Neural cell (in vitro differentiated cells): ENCODE measurements at regions not wholly inside any gene's neighbourhood (a gene's known extent, or its start where the extent isn't known, plus 50 kb on each side); places are given as distances from the start of the nearest gene placed in this dataset.

Experiments
- EP300 ChIP-seq: fragments of 450-650 bp; conservative IDR thresholded peaks from 2 replicates; pipeline ENCODE4 v1.6.1; 2014; ENCODE audit warnings: antibody characterized with exemption, mild to moderate bottlenecking, moderate library complexity; ENCODE audit not compliant: poor library complexity, severe bottlenecking
- EZH2 ChIP-seq: fragments of 200-600, 300-800 bp; shearing (Covaris generic), sonication (generic); IDR thresholded peaks from 2 replicates; pipeline ENCODE4 v1.6.1; 2014; ENCODE audit warnings: antibody characterized with exemption, low read length, borderline replicate concordance, mild to moderate bottlenecking; ENCODE audit not compliant: insufficient read depth, poor library complexity, severe bottlenecking
- MXI1 ChIP-seq: fragments of 450-650 bp; conservative IDR thresholded peaks from 2 replicates; pipeline ENCODE4 v1.6.1; 2014; ENCODE audit warnings: antibody characterized with exemption, mild to moderate bottlenecking; ENCODE audit not compliant: poor library complexity, severe bottlenecking
- POLR2AphosphoS5 ChIP-seq: IDR thresholded peaks from 2 replicates; pipeline ENCODE4 v1.6.1; 2012
- RAD21 ChIP-seq: fragments of 450-650 bp; conservative IDR thresholded peaks from 2 replicates; pipeline ENCODE4 v1.6.1; 2014; ENCODE audit warnings: antibody characterized with exemption, mild to moderate bottlenecking, moderate library complexity
- SMC3 ChIP-seq: fragments of 450-650 bp; conservative IDR thresholded peaks from 2 replicates; pipeline ENCODE4 v1.6.1; 2014; ENCODE audit warnings: antibody characterized with exemption, mild to moderate bottlenecking, moderate library complexity; ENCODE audit not compliant: poor library complexity
- TAF1 ChIP-seq: IDR thresholded peaks from 2 replicates; pipeline ENCODE4 v1.6.1; 2012; ENCODE audit warnings: low read depth
- TF ChIP-seq, protein P1 (sequence below): fragments of 450-650 bp; IDR thresholded peaks from 2 replicates; pipeline ENCODE4 v1.5.1; 2014; ENCODE audit warnings: antibody characterized with exemption, mild to moderate bottlenecking, moderate library complexity; ENCODE audit not compliant: poor library complexity, severe bottlenecking
- TF ChIP-seq, protein P2 (sequence below): IDR thresholded peaks from 2 replicates; pipeline ENCODE4 v1.6.1; 2012; ENCODE audit warnings: borderline replicate concordance

DNA sequence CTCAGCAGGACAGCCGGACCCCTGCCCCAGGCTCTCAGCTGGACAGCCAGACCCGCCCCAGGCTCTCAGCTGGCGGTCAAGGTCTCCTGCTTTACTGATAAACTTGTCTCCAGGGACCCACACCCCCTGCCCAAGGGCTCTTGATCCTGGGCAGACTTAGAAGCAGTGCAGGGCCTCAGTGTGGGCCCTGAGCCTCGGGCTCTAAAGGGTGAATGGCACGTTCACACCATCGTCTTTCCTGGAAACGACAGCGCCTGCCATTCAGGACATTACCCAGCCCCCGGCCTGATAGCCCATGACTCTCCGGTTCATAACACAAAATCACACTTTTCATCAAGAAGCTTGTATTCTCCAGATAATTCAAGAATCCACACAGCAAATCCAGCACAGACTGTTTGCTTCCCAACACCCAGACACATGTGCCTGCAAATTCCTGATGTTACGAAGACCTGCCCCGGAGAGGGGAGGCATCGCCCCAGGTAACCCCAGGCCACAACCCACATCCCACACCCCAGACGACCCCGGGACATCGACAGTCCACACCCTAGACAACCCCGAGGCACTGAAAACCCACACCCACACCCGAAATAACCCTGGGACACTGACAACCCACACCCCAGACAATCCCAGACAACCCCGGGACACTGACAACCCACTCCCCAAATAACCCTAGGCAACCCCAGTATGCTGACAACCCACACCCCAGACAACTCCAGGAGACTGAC, 136.8 kb downstream of the FAM53A start:
- TF ChIP-seq POLR2AphosphoS5 (no peak), EP300 (no peak), TAF1 (no peak), EZH2 (no peak), RAD21 (no peak), MXI1 (no peak), SMC3 (no peak)
- TF ChIP-seq, protein P1, sequence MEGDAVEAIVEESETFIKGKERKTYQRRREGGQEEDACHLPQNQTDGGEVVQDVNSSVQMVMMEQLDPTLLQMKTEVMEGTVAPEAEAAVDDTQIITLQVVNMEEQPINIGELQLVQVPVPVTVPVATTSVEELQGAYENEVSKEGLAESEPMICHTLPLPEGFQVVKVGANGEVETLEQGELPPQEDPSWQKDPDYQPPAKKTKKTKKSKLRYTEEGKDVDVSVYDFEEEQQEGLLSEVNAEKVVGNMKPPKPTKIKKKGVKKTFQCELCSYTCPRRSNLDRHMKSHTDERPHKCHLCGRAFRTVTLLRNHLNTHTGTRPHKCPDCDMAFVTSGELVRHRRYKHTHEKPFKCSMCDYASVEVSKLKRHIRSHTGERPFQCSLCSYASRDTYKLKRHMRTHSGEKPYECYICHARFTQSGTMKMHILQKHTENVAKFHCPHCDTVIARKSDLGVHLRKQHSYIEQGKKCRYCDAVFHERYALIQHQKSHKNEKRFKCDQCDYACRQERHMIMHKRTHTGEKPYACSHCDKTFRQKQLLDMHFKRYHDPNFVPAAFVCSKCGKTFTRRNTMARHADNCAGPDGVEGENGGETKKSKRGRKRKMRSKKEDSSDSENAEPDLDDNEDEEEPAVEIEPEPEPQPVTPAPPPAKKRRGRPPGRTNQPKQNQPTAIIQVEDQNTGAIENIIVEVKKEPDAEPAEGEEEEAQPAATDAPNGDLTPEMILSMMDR = no peak
- TF ChIP-seq, protein P2, sequence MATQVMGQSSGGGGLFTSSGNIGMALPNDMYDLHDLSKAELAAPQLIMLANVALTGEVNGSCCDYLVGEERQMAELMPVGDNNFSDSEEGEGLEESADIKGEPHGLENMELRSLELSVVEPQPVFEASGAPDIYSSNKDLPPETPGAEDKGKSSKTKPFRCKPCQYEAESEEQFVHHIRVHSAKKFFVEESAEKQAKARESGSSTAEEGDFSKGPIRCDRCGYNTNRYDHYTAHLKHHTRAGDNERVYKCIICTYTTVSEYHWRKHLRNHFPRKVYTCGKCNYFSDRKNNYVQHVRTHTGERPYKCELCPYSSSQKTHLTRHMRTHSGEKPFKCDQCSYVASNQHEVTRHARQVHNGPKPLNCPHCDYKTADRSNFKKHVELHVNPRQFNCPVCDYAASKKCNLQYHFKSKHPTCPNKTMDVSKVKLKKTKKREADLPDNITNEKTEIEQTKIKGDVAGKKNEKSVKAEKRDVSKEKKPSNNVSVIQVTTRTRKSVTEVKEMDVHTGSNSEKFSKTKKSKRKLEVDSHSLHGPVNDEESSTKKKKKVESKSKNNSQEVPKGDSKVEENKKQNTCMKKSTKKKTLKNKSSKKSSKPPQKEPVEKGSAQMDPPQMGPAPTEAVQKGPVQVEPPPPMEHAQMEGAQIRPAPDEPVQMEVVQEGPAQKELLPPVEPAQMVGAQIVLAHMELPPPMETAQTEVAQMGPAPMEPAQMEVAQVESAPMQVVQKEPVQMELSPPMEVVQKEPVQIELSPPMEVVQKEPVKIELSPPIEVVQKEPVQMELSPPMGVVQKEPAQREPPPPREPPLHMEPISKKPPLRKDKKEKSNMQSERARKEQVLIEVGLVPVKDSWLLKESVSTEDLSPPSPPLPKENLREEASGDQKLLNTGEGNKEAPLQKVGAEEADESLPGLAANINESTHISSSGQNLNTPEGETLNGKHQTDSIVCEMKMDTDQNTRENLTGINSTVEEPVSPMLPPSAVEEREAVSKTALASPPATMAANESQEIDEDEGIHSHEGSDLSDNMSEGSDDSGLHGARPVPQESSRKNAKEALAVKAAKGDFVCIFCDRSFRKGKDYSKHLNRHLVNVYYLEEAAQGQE = no peak
